ENCODE measurements at regions not wholly inside any gene's neighbourhood (a gene's known extent, or its start where the extent isn't known, plus 50 kb on each side); places are given as distances from the start of the nearest gene placed in this dataset.

- TF ChIP-seq CTCF (conservative IDR thresholded peaks at IDR 0.05) (no peak), ZFX (IDR thresholded peaks at IDR 0.05) (no peak)
These were observed 537.6 kb upstream of the CDH2 start for GRCh38 chr18:28714498-28714897.
